ENCODE measurements at regions not wholly inside any gene's neighbourhood (a gene's known extent, or its start where the extent isn't known, plus 50 kb on each side); places are given as distances from the start of the nearest gene placed in this dataset.

GRCh38 chr4:121457278-121457875, 76.6 kb upstream of the QRFPR start:
- H3K4ac ChIP-seq (ENCODE audit: low read depth in 1 of 2, low read length in 2 of 2), result no peak overlapping the region
- no peak overlapping the region for H3K9ac ChIP-seq (ENCODE audit: low read length)
- peaks cover 0 to 61% of the 10 kb centered on the region in 2 experiments for H3K27me3 ChIP-seq (ENCODE audit: control insufficient read depth in 1 of 2, insufficient read depth in 1 of 2, low read length in 2 of 2)
- H3K79me1 ChIP-seq (replicated peaks; ENCODE audit: low read length, poor library complexity, severe bottlenecking), result no peaks in the 10 kb centered on the region
- no peaks in the 10 kb centered on the region for H3K36me3 ChIP-seq (ENCODE audit: control insufficient read depth in 1 of 2, insufficient read depth in 2 of 2, low read depth in 1 of 2, low read length in 2 of 2)
- H2BK12ac ChIP-seq (ENCODE audit: low read length in 2 of 2), result no peak overlapping the region
- peaks cover 4% of the 10 kb centered on the region for H3K4me1 ChIP-seq (ENCODE audit: control insufficient read depth, insufficient read depth, low read depth, low read length)
- H2BK15ac ChIP-seq (ENCODE audit: low read depth, poor library complexity, severe bottlenecking), result no peak overlapping the region
- no peak overlapping the region for H2AK5ac ChIP-seq (ENCODE audit: low read length, severe bottlenecking)
- H3K4me2 ChIP-seq (ENCODE audit: low read length, poor library complexity, severe bottlenecking), result no peak overlapping the region
- H2BK120ac ChIP-seq (ENCODE audit: low read depth, low read length), result no peak overlapping the region
- H4K8ac ChIP-seq (ENCODE audit: low read length), result no peak overlapping the region
- H3K23ac ChIP-seq (ENCODE audit: low read length in 2 of 2), result no peak overlapping the region
- H2AFZ ChIP-seq (ENCODE audit: low read depth, low read length), result no peak overlapping the region
- no peak overlapping the region for H4K91ac ChIP-seq (ENCODE audit: low read length)
- no peak overlapping the region for H3K27ac ChIP-seq (ENCODE audit: low read length, poor library complexity, severe bottlenecking)
- WGBS, result 81% methylated on average over 6 of the region's 7 CpGs
- H3K18ac ChIP-seq (ENCODE audit: low read depth in 1 of 2, low read length in 2 of 2), result no peak overlapping the region
- H2BK5ac ChIP-seq (ENCODE audit: low read depth, low read length, poor library complexity, severe bottlenecking), result no peak overlapping the region
- H3K9me3 ChIP-seq (ENCODE audit: control insufficient read depth, low read length), result no peaks in the 10 kb centered on the region
- DNase-seq, result no peak
- H3K14ac ChIP-seq (ENCODE audit: low read length in 2 of 2), result no peak overlapping the region
- H3K4me3 ChIP-seq (ENCODE audit: insufficient read depth in 1 of 2, low read depth in 1 of 2, low read length in 2 of 2), result no peak overlapping the region

DNA sequence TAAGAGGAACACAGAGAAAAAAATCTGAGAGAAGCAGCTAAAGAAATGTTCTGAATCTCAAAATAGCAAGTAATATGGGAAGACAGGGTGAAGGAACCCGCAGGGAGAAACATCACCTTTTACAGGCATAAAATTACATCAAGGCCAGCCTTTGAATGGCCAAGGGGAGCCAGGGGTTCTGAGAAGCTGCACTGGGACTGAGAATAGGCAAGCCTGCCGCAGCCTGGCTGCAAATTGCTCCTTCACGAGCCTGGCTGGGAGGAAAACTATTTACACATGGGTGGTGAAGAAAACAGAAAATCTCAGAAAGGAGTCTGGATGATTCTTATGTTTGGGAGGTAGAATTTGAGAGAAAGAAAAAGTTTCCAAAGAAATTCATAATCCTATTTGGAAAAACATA, 74.5 kb upstream of the QRFPR start:
- Histone ChIP-seq H4K91ac (ENCODE audit: low read length) (no peak overlapping the region), H2AK5ac (ENCODE audit: low read length, severe bottlenecking) (no peak overlapping the region), H3K9me3 (ENCODE audit: control insufficient read depth, low read length) (no peaks in the 10 kb centered on the region), H3K18ac (ENCODE audit: low read depth in 1 of 2, low read length in 2 of 2) (no peak overlapping the region), H3K4ac (ENCODE audit: low read depth in 1 of 2, low read length in 2 of 2) (no peak overlapping the region), H3K27ac (ENCODE audit: low read length, poor library complexity, severe bottlenecking) (no peak overlapping the region), H3K79me1 (replicated peaks; ENCODE audit: low read length, poor library complexity, severe bottlenecking) (no peaks in the 10 kb centered on the region), H3K4me3 (ENCODE audit: insufficient read depth in 1 of 2, low read depth in 1 of 2, low read length in 2 of 2) (no peak overlapping the region), H2BK120ac (ENCODE audit: low read depth, low read length) (no peak overlapping the region), H2BK5ac (ENCODE audit: low read depth, low read length, poor library complexity, severe bottlenecking) (no peak overlapping the region), H2BK15ac (ENCODE audit: low read depth, poor library complexity, severe bottlenecking) (no peak overlapping the region), H3K23ac (ENCODE audit: low read length in 2 of 2) (no peak overlapping the region), H3K14ac (ENCODE audit: low read length in 2 of 2) (no peak overlapping the region), H3K4me2 (ENCODE audit: low read length, poor library complexity, severe bottlenecking) (no peak overlapping the region), H3K36me3 (ENCODE audit: control insufficient read depth in 1 of 2, insufficient read depth in 2 of 2, low read depth in 1 of 2, low read length in 2 of 2) (no peaks in the 10 kb centered on the region), H2AFZ (ENCODE audit: low read depth, low read length) (no peak overlapping the region), H3K9ac (ENCODE audit: low read length) (no peak overlapping the region), H4K8ac (ENCODE audit: low read length) (no peak overlapping the region), H3K4me1 (ENCODE audit: control insufficient read depth, insufficient read depth, low read depth, low read length) (peaks cover 5% of the 10 kb centered on the region), H3K27me3 (ENCODE audit: control insufficient read depth in 1 of 2, insufficient read depth in 1 of 2, low read length in 2 of 2) (peaks cover 0 to 49% of the 10 kb centered on the region in 2 experiments), H2BK12ac (ENCODE audit: low read length in 2 of 2) (no peak overlapping the region)
- no peak for DNase-seq
- WGBS, result 48% methylated on average over 2 of the region's 3 CpGs

GRCh38 chr4:121454251-121454979, 73.6 kb upstream of the QRFPR start:
- no peak overlapping the region for H2AFZ ChIP-seq (ENCODE audit: low read depth, low read length)
- no peak for DNase-seq
- no peak overlapping the region for H3K9ac ChIP-seq (ENCODE audit: low read length)
- H4K91ac ChIP-seq (ENCODE audit: low read length), result no peak overlapping the region
- H3K14ac ChIP-seq (ENCODE audit: low read length in 2 of 2), result no peak overlapping the region
- H2BK15ac ChIP-seq (ENCODE audit: low read depth, poor library complexity, severe bottlenecking), result no peak overlapping the region
- H2BK120ac ChIP-seq (ENCODE audit: low read depth, low read length), result no peak overlapping the region
- no peaks in the 10 kb centered on the region for H3K79me1 ChIP-seq (replicated peaks; ENCODE audit: low read length, poor library complexity, severe bottlenecking)
- no peak overlapping the region for H3K4me3 ChIP-seq (ENCODE audit: insufficient read depth in 1 of 2, low read depth in 1 of 2, low read length in 2 of 2)
- H3K27ac ChIP-seq (ENCODE audit: low read length, poor library complexity, severe bottlenecking), result no peak overlapping the region
- no peaks in the 10 kb centered on the region for H3K36me3 ChIP-seq (ENCODE audit: control insufficient read depth in 1 of 2, insufficient read depth in 2 of 2, low read depth in 1 of 2, low read length in 2 of 2)
- peaks cover 5% of the 10 kb centered on the region for H3K4me1 ChIP-seq (ENCODE audit: control insufficient read depth, insufficient read depth, low read depth, low read length)
- H3K18ac ChIP-seq (ENCODE audit: low read depth in 1 of 2, low read length in 2 of 2), result no peak overlapping the region
- no peak overlapping the region for H3K4me2 ChIP-seq (ENCODE audit: low read length, poor library complexity, severe bottlenecking)
- H2AK5ac ChIP-seq (ENCODE audit: low read length, severe bottlenecking), result peak overlapping the region; percentile 42
- H2BK5ac ChIP-seq (ENCODE audit: low read depth, low read length, poor library complexity, severe bottlenecking), result no peak overlapping the region
- no peaks in the 10 kb centered on the region for H3K9me3 ChIP-seq (ENCODE audit: control insufficient read depth, low read length)
- no peak overlapping the region for H2BK12ac ChIP-seq (ENCODE audit: low read length in 2 of 2)
- H3K4ac ChIP-seq (ENCODE audit: low read depth in 1 of 2, low read length in 2 of 2), result no peak overlapping the region
- H3K23ac ChIP-seq (ENCODE audit: low read length in 2 of 2), result no peak overlapping the region
- peaks cover 0 to 45% of the 10 kb centered on the region in 2 experiments for H3K27me3 ChIP-seq (ENCODE audit: control insufficient read depth in 1 of 2, insufficient read depth in 1 of 2, low read length in 2 of 2)
- WGBS, result 8% methylated on average over 2 of the region's 2 CpGs
- H4K8ac ChIP-seq (ENCODE audit: low read length), result no peak overlapping the region

GRCh38 chr4:121451310-121451709, 70.5 kb upstream of the QRFPR start:
- no peaks in the 10 kb centered on the region for H3K9me3 ChIP-seq (ENCODE audit: control insufficient read depth, low read length)
- H3K23ac ChIP-seq (ENCODE audit: low read length in 2 of 2), result no peak overlapping the region
- H3K14ac ChIP-seq (ENCODE audit: low read length in 2 of 2), result no peak overlapping the region
- H3K18ac ChIP-seq (ENCODE audit: low read depth in 1 of 2, low read length in 2 of 2), result no peak overlapping the region
- no peak overlapping the region for H3K4me3 ChIP-seq (ENCODE audit: insufficient read depth in 1 of 2, low read depth in 1 of 2, low read length in 2 of 2)
- no peak overlapping the region for H2BK5ac ChIP-seq (ENCODE audit: low read depth, low read length, poor library complexity, severe bottlenecking)
- WGBS, result 59% methylated on average over 1 of the region's 1 CpG
- H3K79me1 ChIP-seq (replicated peaks; ENCODE audit: low read length, poor library complexity, severe bottlenecking), result no peaks in the 10 kb centered on the region
- peaks cover 5% of the 10 kb centered on the region for H3K4me1 ChIP-seq (ENCODE audit: control insufficient read depth, insufficient read depth, low read depth, low read length)
- no peak overlapping the region for H2AK5ac ChIP-seq (ENCODE audit: low read length, severe bottlenecking)
- H2BK15ac ChIP-seq (ENCODE audit: low read depth, poor library complexity, severe bottlenecking), result no peak overlapping the region
- no peak overlapping the region for H4K8ac ChIP-seq (ENCODE audit: low read length)
- no peak overlapping the region for H3K27ac ChIP-seq (ENCODE audit: low read length, poor library complexity, severe bottlenecking)
- no peak overlapping the region for H3K4me2 ChIP-seq (ENCODE audit: low read length, poor library complexity, severe bottlenecking)
- no peak overlapping the region for H4K91ac ChIP-seq (ENCODE audit: low read length)
- H3K9ac ChIP-seq (ENCODE audit: low read length), result no peak overlapping the region
- H3K36me3 ChIP-seq (ENCODE audit: control insufficient read depth in 1 of 2, insufficient read depth in 2 of 2, low read depth in 1 of 2, low read length in 2 of 2), result no peaks in the 10 kb centered on the region
- no peak overlapping the region for H2AFZ ChIP-seq (ENCODE audit: low read depth, low read length)
- DNase-seq, result no peak
- H3K4ac ChIP-seq (ENCODE audit: low read depth in 1 of 2, low read length in 2 of 2), result no peak overlapping the region
- H2BK120ac ChIP-seq (ENCODE audit: low read depth, low read length), result no peak overlapping the region
- H3K27me3 ChIP-seq (ENCODE audit: control insufficient read depth in 1 of 2, insufficient read depth in 1 of 2, low read length in 2 of 2), result peaks cover 0 to 30% of the 10 kb centered on the region in 2 experiments
- no peak overlapping the region for H2BK12ac ChIP-seq (ENCODE audit: low read length in 2 of 2)

Data from mesenchymal stem cell (in vitro differentiated cells and primary cell).